ENCODE measurements at regions not wholly inside any gene's neighbourhood (a gene's known extent, or its start where the extent isn't known, plus 50 kb on each side); places are given as distances from the start of the nearest gene placed in this dataset.

DNA sequence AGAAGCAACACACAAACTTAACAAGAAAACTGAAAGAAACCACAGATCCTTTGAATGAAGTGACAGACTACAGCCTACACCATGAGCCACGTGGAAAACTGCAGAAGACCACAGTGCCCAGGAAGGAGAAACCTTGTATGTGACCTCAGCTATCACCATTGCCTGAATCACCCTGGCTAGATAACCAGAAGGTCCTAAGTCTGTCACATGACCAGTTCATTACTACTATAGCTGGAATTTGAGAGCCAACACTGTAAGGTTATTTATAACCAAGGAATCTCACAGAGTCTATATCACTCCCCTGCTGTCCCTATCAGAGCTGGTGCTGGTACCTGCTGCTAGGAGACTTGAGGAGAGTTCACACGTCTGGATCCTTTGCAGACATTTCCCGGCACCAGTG lies 90.3 kb upstream of the FBXL17 start:
- DNase-seq = no peak

GRCh38 chr5:108467563-108467962 lies 85.7 kb upstream of the FBXL17 start:
- Histone ChIP-seq H3K4me1 (no peaks in the 10 kb centered on the region), H3K27me3 (no peaks in the 10 kb centered on the region), H3K4me3 (no peak overlapping the region), H3K9me3 (no peaks in the 10 kb centered on the region), H3K27ac (no peak overlapping the region), H3K36me3 (no peaks in the 10 kb centered on the region)
- ATAC-seq = no peak
- no peak for TF ChIP-seq CTCF (IDR thresholded peaks at IDR 0.05)
- no peak for TF ChIP-seq POLR2A (IDR thresholded peaks at IDR 0.05)
- no peak for DNase-seq
- WGBS (ENCODE audit: insufficient coverage, low coverage, low lambda C conversion rate, missing lambda C conversion rate) = 60% methylated on average over 3 of the region's 4 CpGs
- intact Hi-C loops (cut with DNase I) = no loop called here

More for the DNA sequence above, 90.3 kb upstream of the FBXL17 start:
- Histone ChIP-seq H3K4me3 (no peak overlapping the region), H3K9me3 (peaks cover 0 to 3% (median 0%) of the 10 kb centered on the region in 4 donors), H3K27ac (no peak overlapping the region), H3K36me3 (no peaks in the 10 kb centered on the region), H3K27me3 (no peaks in the 10 kb centered on the region), H3K4me1 (no peaks in the 10 kb centered on the region)
- 33% methylated on average over 3 of the region's 3 CpGs for WGBS (ENCODE audit: insufficient coverage, low coverage, low lambda C conversion rate, missing lambda C conversion rate)
- intact Hi-C loops (cut with DNase I) = no loop called here
- TF ChIP-seq CTCF (IDR thresholded peaks at IDR 0.05) (no peak), POLR2A (IDR thresholded peaks at IDR 0.05) (no peak)
- no peak for ATAC-seq

- Histone ChIP-seq H3K4me1 (no peaks in the 10 kb centered on the region), H3K9me3 (no peaks in the 10 kb centered on the region), H3K27ac (no peak overlapping the region), H3K27me3 (no peaks in the 10 kb centered on the region), H3K4me3 (no peak overlapping the region), H3K36me3 (no peaks in the 10 kb centered on the region)
- WGBS (ENCODE audit: insufficient coverage, low coverage, low lambda C conversion rate, missing lambda C conversion rate) = 20% methylated on average over 1 of the region's 1 CpG
- no peak for TF ChIP-seq POLR2A (IDR thresholded peaks at IDR 0.05)
- TF ChIP-seq CTCF (IDR thresholded peaks at IDR 0.05) = no peak
- intact Hi-C loops (cut with DNase I) = no loop called here
- no peak for DNase-seq
- ATAC-seq = no peak
Measured at GRCh38 chr5:108461628-108462367, 79.9 kb upstream of the FBXL17 start.

DNA sequence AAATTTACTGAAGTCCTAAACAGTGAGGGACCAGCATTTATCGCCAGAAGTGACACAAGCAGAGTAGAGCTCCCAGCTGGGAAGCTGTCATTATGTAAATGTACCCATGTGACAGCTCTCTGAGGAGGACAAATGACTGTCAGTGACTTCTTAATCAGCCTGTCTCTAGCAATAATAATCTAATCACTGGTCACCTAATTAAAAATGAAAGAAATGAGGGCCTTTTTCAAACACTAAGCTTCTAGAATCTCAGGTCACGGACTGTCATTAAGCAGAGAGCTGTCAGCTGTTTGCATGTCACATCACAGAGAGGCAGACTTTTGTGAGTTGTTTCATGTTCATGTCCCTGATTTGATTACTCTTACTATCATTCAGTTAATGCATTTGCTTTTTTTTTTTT lies 77.9 kb upstream of the FBXL17 start:
- no peak for ATAC-seq
- 56% methylated on average over 2 of the region's 2 CpGs for WGBS (ENCODE audit: insufficient coverage, low coverage, low lambda C conversion rate, missing lambda C conversion rate)

More for the DNA sequence above, 77.9 kb upstream of the FBXL17 start:
- intact Hi-C loops (cut with DNase I) = no loop called here
- Histone ChIP-seq H3K36me3 (no peaks in the 10 kb centered on the region), H3K9me3 (no peaks in the 10 kb centered on the region), H3K4me3 (no peak overlapping the region), H3K4me1 (no peaks in the 10 kb centered on the region), H3K27me3 (no peaks in the 10 kb centered on the region), H3K27ac (no peak overlapping the region)
- DNase-seq = no peak
- TF ChIP-seq CTCF (IDR thresholded peaks at IDR 0.05) = no peak
- TF ChIP-seq POLR2A (IDR thresholded peaks at IDR 0.05) = no peak

Measured in right lobe of liver (tissue), 6 donors.